GM23248 (cell line): ENCODE measurements at regions not wholly inside any gene's neighbourhood (a gene's known extent, or its start where the extent isn't known, plus 50 kb on each side); places are given as distances from the start of the nearest gene placed in this dataset.

ENCODE experiments used
- EZH2 ChIP-seq: fragments of 200-600 bp; sonication (generic); IDR thresholded peaks from 2 replicates; pipeline ENCODE4 v1.6.1; 2018; ENCODE audit warnings: antibody characterized with exemption, mild to moderate bottlenecking; ENCODE audit not compliant: insufficient read depth, poor library complexity, severe bottlenecking
- EZH2phosphoT487 ChIP-seq: fragments of 200-600 bp; sonication (generic); IDR thresholded peaks from 2 replicates; pipeline ENCODE4 v1.6.1; 2018; ENCODE audit warnings: antibody characterized with exemption, moderate library complexity, mild to moderate bottlenecking, low read depth; ENCODE audit not compliant: insufficient read depth

DNA sequence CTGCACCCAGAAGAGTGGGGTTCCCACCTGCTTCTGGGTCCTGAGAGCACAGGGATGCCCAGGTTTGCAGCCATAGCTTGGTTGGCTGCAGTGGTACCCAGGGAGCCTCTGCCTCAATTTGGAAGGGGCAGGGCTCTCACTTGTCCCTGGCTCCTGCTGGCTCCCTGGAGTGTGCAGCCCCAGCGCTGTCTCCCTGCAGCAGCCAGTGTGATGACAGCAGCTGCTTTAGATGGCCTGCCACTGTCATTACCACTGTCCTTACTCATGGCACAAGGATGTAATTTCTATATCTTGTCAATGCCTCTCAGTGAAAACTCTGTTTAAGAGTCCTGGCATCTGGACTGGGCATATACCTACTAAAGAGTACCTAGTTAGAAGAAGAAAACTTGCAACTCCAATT is 250.9 kb downstream of the KIF20B start:
- TF ChIP-seq EZH2 (no peak), EZH2phosphoT487 (no peak)
